Testis (tissue), 2 donors: ENCODE measurements at regions not wholly inside any gene's neighbourhood (a gene's known extent, or its start where the extent isn't known, plus 50 kb on each side); places are given as distances from the start of the nearest gene placed in this dataset.

ENCODE experiments used
- POLR2A ChIP-seq: fragments of 450-650 bp; IDR thresholded peaks from one replicate; pipeline ENCODE4 v1.6.1; 2017; ENCODE audit warnings: antibody characterized with exemption, mild to moderate bottlenecking, moderate library complexity
- TF ChIP-seq, protein P1 (sequence below), 3 experiments: fragments of 450-650 bp in 2 of 3; fragments of 200-600 bp in 1 of 3; sonication (generic) in 1 of 3; IDR thresholded peaks; one replicate each; pipeline ENCODE4 v1.5.1; 2016 to 2019; ENCODE audit warnings: antibody characterized with exemption in 3 of 3, mild to moderate bottlenecking in 2 of 3, moderate library complexity in 1 of 3

DNA sequence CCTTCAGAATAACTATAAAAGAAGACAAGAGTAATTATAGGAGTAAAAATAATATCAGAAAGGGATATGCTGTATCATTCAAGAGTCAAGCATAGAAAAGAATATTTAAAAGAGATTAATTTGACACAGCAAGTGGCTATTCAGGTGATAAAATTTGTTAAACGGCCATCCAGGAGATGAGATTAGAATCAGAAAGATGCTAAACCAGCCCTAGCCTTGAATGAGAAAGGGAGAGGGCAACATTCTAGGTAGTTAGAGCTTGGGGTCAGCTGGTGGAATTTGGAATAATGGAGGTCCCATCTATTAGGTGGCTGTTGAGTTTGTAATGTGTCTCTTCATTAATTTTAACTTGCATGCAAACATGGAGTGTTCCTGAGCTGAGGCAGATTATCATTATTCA is 350.5 kb upstream of the PABPC4L start:
- no peak for TF ChIP-seq POLR2A
- TF ChIP-seq, protein P1, sequence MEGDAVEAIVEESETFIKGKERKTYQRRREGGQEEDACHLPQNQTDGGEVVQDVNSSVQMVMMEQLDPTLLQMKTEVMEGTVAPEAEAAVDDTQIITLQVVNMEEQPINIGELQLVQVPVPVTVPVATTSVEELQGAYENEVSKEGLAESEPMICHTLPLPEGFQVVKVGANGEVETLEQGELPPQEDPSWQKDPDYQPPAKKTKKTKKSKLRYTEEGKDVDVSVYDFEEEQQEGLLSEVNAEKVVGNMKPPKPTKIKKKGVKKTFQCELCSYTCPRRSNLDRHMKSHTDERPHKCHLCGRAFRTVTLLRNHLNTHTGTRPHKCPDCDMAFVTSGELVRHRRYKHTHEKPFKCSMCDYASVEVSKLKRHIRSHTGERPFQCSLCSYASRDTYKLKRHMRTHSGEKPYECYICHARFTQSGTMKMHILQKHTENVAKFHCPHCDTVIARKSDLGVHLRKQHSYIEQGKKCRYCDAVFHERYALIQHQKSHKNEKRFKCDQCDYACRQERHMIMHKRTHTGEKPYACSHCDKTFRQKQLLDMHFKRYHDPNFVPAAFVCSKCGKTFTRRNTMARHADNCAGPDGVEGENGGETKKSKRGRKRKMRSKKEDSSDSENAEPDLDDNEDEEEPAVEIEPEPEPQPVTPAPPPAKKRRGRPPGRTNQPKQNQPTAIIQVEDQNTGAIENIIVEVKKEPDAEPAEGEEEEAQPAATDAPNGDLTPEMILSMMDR (IDR thresholded peaks at IDR 0.05), result no peak
